Midbrain (tissue), 1 donor: ENCODE measurements at regions not wholly inside any gene's neighbourhood (a gene's known extent, or its start where the extent isn't known, plus 50 kb on each side); places are given as distances from the start of the nearest gene placed in this dataset.
"Not testable (repeated sequence)": the region's sequence is repeated elsewhere in the genome, so short reads cannot be mapped to it uniquely, and the experiment has no call there.

Experiments
- DNase-seq: peaks from one replicate; lab custom pipeline; 2025; lab: John Stamatoyannopoulos, UW

- no peak for DNase-seq
These were observed 81.0 kb upstream of the BRD7 start for GRCh38 chr16:50449800-50450199.

DNA sequence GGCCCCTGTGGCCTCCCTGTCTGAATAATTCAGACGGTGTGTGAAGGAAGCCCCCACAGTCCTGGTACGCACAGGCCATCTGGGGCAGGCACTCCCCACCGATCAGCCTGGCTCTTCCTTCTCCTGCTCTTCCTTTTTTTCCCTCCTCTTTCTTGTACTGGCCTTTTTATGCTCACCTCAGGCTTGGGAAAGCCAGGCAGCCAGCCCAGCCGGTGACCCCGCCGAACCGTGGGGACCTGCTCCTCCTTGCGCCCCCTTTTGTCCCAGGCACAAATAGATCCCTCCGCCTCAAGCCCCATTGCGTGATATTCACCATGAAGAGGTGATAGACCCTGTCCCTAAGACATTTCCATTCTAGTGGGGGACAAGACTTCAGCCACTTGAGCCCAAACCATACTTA is 80.2 kb upstream of the BRD7 start:
- no peak for DNase-seq

DNA sequence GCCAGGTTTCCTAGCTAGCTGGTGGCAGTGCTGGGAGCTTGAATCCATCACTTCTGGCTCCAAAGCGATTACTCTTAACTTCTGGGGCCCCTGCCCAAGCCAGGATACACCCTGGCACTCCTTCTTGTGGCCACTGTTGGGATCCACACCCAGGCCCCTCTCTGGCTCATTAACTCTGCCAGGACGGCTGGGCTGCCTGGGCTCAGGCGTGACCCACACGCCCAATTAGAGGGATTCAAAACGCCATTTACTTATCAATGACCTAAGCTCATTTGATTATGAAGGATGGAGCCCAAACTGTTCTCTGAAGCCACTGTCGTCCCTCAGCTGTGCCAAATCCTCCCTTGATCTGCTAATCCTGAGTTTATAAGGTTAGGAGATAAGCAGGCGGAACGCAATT is 79.7 kb upstream of the BRD7 start:
- no peak for DNase-seq

- not testable (repeated sequence) for DNase-seq
These were observed 78.6 kb upstream of the BRD7 start for GRCh38 chr16:50447386-50447785.

GRCh38 chr16:50446861-50447260 is 78.1 kb upstream of the BRD7 start:
- DNase-seq, result no peak

DNA sequence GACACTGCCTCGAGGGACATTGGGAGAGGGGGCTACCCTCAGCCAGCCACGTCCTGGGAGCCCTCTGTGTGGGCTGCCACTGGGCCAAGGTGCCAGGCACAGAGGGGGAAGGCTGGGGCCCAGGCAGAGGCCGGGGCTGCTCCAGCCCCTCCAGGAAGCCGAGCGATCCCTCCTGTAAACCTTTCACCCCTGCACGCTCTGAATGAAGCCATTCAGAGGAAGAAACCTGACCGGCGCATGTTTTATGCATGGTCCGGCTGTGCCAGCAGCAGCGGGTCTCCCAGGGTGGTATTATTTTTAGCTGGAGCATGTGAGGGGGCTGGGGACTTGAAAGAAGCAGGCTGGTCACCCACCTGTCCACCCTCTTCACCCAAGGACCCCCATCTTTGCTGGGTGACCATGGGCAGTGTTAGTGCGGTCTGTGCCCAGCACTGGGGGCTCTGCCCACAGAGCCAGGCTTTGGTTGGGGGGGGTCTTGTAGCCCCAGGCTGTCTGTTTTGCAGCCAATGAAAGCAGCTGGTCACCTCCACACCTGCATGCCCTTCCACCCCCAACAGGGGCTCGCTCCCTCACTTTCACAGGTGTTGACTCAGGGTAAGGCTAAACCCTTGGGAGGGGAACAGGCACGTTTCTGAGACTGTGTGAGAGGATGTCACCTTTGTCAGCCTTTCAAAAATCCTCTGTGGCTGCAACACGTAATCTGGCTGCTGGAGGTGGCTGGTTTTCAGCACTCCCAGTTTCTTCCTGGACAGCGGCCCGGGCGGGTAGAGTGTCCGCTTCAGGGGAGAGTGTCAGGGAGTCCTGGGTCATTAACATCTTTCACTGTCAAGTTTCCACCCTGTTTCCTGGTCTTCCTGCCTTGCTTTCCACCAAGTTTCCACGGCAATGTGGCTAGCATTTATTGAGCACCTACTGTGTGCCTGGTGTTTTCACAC is 77.1 kb upstream of the BRD7 start:
- no peak for DNase-seq

DNA sequence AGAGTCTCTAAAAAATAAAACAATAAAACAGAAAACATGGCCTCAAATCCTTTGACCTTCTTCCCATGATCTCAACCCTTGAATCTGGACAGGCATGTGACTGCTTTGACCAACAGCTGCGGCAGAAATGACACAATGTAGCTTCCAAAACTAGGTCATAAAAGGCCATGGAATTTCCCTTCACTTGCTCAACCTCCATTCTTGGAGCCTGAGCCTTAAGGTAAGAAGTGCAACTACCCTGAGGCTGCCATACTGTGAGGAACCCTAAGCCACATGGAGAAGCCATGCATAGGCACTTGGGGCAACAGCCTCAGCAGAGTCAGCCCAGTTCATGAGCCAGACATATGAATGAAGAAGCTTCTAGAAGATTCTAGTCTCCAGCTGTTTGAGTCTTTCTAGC is 75.7 kb upstream of the BRD7 start:
- DNase-seq, result no peak

GRCh38 chr16:50442221-50442620 is 73.4 kb upstream of the BRD7 start:
- DNase-seq, result no peak

DNA sequence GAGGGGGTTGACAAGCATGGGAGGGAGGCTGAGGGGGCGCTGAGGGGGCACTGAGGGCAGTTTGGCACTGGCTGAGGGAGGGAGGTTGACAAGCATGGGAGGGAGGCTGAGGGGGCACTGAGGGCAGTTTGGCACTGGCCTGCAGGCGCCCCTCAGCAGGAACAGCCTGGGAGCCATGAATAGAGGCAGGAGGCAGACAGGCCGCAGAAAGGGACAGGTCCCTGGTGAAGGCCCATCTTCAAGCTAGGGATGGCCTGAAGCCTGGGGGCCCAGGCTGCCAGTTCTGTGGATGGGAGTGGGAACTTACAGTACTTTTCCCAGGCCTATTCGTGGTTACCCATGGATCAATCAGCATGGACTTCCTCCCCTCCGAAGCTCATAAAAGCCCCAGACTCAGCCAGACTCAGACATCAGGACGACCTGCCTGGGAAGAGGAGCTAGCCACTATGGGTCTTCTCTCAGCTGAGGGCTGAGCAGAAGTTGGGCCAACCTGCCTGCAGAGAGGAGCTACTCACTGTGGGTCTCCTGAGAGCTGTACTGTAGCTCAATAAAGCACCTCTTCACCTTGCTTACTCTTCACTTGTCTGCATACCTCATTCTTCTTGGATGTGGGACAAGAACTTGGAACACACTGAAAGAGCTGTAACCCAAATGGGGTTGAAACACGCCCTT is 72.8 kb upstream of the BRD7 start:
- DNase-seq, result no peak

DNA sequence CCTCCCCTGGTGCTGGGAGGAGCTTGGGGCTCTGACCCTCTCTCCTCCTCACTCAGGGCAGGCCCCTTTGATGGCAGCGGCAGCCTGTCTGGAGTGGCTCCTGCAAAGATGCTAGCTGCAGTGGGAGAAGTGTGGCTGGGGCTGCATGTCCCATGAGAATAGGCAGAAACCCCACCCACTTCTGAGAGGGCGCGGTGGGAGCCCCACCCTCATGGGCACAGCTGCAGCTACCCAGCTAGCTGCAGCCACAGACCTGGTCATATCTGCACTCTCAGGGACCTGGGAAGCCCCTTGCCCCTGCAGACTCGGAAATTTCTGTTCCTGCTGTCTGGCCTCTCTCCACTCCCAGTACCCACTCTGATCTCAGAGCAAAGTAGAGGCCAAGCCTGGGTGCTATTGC is 72.2 kb upstream of the BRD7 start:
- DNase-seq, result no peak

GRCh38 chr16:50440531-50440930 is 71.7 kb upstream of the BRD7 start:
- DNase-seq, result no peak

- no peak for DNase-seq
These were observed 69.1 kb upstream of the BRD7 start for GRCh38 chr16:50437769-50438437.

GRCh38 chr16:50436271-50436670 is 67.5 kb upstream of the BRD7 start:
- no peak for DNase-seq

- no peak for DNase-seq
These were observed 66.2 kb upstream of the BRD7 start for GRCh38 chr16:50434872-50435478.

DNA sequence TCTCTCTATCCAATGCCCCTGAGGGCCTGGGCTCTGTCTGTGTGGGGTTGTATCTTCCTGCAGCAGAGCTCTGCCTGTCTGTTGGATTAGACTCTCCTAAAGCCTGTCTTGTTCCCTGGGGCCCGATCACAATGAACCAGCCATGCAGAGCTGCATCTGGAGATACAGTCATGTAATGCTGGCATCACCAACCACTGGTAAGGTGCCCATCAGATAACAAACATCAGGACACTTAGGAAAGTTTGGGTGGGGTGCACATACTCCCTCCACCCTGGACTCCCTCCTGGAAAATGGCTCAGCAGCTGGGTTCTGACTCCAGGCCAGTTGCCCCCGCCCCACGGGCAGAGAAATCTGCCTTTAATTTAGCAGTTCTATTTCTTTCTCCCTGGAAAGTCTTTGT is 61.3 kb upstream of the BRD7 start:
- no peak for DNase-seq

DNA sequence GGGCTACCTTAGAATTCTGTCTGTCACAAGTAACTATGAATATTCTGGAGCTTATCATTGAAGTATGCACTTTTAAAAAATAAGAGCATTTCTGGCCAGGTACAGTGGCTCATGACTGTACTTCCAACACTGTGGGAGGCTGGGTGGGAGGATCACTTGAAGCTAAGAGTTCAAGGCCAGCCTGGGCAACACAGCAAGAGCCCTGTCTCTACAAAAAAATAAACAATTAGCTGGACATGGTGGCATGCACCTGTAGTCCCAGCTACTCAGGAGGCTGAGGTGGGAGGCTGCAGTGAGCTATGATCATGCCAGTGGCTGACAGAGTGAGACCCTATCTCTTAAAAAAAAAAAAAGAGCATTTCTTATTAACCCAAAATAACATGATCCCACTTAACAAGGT is 60.0 kb upstream of the BRD7 start:
- no peak for DNase-seq

DNA sequence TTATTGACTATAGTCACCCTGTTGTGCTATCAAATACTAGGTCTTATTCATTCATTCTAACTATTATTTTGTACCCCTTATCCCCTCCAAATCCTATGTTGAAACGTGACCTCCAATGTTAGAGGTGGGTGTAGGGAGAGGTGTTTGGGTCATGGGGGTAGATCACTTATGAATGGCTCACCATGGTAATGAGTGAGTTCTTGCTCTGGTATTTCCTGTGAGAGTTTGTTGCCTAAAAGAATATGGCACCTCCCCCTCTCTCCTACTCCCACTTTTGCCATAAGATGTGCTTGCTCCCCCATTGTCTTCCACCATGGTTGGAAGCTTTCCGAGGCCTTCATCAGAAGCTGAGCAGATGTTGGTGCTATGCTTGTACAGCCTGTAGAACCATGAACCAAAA is 59.3 kb upstream of the BRD7 start:
- no peak for DNase-seq

GRCh38 chr16:50427107-50427506 is 58.3 kb upstream of the BRD7 start:
- DNase-seq, result no peak

DNA sequence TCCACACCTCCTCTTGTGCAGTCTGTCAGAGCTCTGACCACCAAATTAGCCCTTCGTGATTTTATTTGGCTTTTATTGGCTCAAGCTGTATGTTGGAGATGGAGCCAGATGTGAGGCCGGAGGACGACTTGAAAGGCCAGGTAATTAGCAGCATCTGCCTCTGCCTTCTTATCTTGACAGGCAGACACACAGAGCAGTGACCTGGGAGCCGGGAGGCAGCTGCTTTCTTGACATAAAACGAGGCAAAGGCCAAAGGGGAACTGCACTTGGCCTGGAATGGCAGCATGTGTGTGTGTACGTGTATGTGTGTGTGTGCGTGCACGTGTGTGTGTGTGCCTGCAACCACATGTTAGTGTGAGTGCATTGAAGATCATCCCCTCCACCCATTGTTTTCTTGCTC is 56.9 kb upstream of the BRD7 start:
- no peak for DNase-seq

DNA sequence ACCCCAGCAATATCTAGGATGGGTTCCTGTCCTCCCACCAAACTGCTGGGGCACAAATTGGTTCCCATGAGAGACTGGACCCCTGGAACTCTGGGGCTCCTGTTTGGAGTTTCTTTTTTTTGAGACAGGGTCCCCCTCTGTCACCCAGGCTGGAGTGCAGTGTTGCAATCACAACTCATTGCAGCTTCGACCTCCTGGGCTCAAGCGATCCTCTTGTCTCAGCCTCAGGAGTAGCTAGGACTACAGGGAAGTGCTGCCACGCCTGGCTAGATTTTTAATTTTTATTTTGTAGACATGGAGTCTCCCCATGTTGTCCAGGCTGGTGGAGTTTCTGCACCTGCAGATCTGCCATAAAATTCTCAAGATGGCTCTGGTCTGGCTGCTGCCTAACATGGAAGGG is 56.3 kb upstream of the BRD7 start:
- no peak for DNase-seq

- DNase-seq, result no peak
These were observed 54.1 kb upstream of the BRD7 start for GRCh38 chr16:50422926-50423325.

DNA sequence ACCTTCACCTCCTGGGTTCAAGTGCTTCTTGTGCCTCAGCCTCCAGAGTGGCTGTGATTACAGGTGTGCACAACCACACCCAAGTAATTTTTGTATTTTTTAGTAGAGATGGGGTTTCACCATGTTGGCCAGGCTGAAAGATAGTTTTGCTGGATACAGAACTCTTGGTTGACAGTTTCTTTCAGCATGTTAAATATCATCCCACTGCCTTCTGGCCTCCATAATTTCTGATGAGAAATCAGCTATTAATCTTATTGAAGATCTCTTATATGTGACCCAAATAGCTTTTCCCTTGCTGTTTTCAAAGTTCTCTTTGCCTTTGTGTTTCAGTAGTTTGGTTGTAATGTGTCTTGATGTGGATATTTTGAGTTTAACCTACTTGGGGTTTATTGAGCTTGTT is 50.3 kb upstream of the BRD7 start:
- no peak for DNase-seq
